ENCODE measurements at regions not wholly inside any gene's neighbourhood (a gene's known extent, or its start where the extent isn't known, plus 50 kb on each side); places are given as distances from the start of the nearest gene placed in this dataset.

- TF ChIP-seq SP1 (CRISPR knock-in tag; IDR thresholded peaks at IDR 0.05) (no peak), THAP7 (CRISPR knock-in tag; IDR thresholded peaks at IDR 0.05) (no peak), ZNF311 (CRISPR knock-in tag; IDR thresholded peaks at IDR 0.05) (no peak), POLR2A (conservative IDR thresholded peaks at IDR 0.05) (no peak), SRF (CRISPR knock-in tag; IDR thresholded peaks at IDR 0.05) (no peak), EHMT2 (IDR thresholded peaks at IDR 0.05) (no peak), HNRNPK (IDR thresholded peaks at IDR 0.05; ENCODE audit: low read depth, low read length, poor library complexity, severe bottlenecking) (no peak), CEBPZ (IDR thresholded peaks at IDR 0.05; ENCODE audit: borderline replicate concordance, low read depth, low read length) (no peak), TBL1XR1 (IDR thresholded peaks at IDR 0.05; ENCODE audit: low read length in 2 of 2) (no peak), E4F1 (CRISPR knock-in tag; IDR thresholded peaks at IDR 0.05; ENCODE audit: borderline replicate concordance) (no peak), ZNF41 (CRISPR knock-in tag; conservative IDR thresholded peaks at IDR 0.05) (no peak), CHD4 (IDR thresholded peaks at IDR 0.05; ENCODE audit: insufficient read depth, insufficient replicate concordance, low read depth, low read length, poor library complexity, severe bottlenecking) (no peak), PHF20 (IDR thresholded peaks at IDR 0.05; ENCODE audit: partially characterized antibody) (no peak), SNRNP70 (optimal IDR thresholded peaks at IDR 0.05; ENCODE audit: low read depth, low read length) (no peak)
These were observed 218.8 kb downstream of the HIPK3 start for GRCh38 chr11:33475993-33476392.

All from K562 (cell line).